Ovary (tissue), 7 donors: ENCODE measurements at regions not wholly inside any gene's neighbourhood (a gene's known extent, or its start where the extent isn't known, plus 50 kb on each side); places are given as distances from the start of the nearest gene placed in this dataset.
"Not testable (repeated sequence)": the region's sequence is repeated elsewhere in the genome, so short reads cannot be mapped to it uniquely, and the experiment has no call there.

ENCODE experiments used
- DNase-seq, 5 donors: peaks; one replicate each; pipeline ENCODE4 v3.0.0-alpha.2; 2019 to 2020
- H3K27ac ChIP-seq, 2 donors: fragments of 200-600 bp; one replicate each; pipeline versions ENCODE4 v1.5.1 to v1.8.0; 2019 to 2022
- H3K27me3 ChIP-seq: fragments of 200-600 bp; one replicate; pipeline ENCODE4 v1.8.0; 2022
- H3K36me3 ChIP-seq: fragments of 200-600 bp; sonication (generic); one replicate; pipeline ENCODE4 v1.5.1; 2019
- H3K4me1 ChIP-seq: one replicate; pipeline ENCODE4 v1.8.1; 2013; ENCODE audit warnings: mild to moderate bottlenecking, moderate library complexity; ENCODE audit not compliant: insufficient read depth
- H3K4me3 ChIP-seq: fragments of 200-600 bp; sonication (generic); one replicate; pipeline ENCODE4 v1.5.1; 2017
- H3K9me3 ChIP-seq, 2 donors: fragments of 200-600 bp in 1 of 2; sonication (generic) in 1 of 2; one replicate each; pipeline versions ENCODE4 v1.5.1 to v1.8.1; 2013 to 2019; ENCODE audit warnings: mild to moderate bottlenecking in 1 of 2, moderate library complexity in 1 of 2
- EP300 ChIP-seq: sonication (generic); formaldehyde crosslinking; IDR thresholded peaks from one replicate; pipeline ENCODE4 v1.6.1; 2017; ENCODE audit warnings: antibody characterized with exemption
- POLR2A ChIP-seq: fragments of 450-650 bp; IDR thresholded peaks from one replicate; pipeline ENCODE4 v1.6.1; 2017; ENCODE audit warnings: antibody characterized with exemption, mild to moderate bottlenecking, moderate library complexity
- WGBS, 3 donors: extraction: QIAGEN DNeasy Blood & Tissue Kit in 1 of 3; methylation state at CpG; one replicate each; pipeline versions ENCODE4 v1.1.5 to v1.1.7; 2013 to 2017; 5-methylcytosine and 5-hydroxymethylcytosine counted together
- intact Hi-C, 4 donors: fragments of 100-400 bp; cut with DNase I; formaldehyde crosslinking; loops; one replicate each; pipeline versions ENCODE4 v1.11.0 to v1.15.1; 2022 to 2023
- TF ChIP-seq, protein P1 (sequence below), 3 donors: fragments of 450-650 bp in 2 of 3; fragments of 200-600 bp in 1 of 3; IDR thresholded peaks; one replicate each; pipeline versions ENCODE4 v1.5.1 to v1.8.0; 2016 to 2022; ENCODE audit warnings: antibody characterized with exemption in 3 of 3, mild to moderate bottlenecking in 1 of 3
- donor health status: DM: no; HTN: no; CAD: no; lungs with moderate emphysema.
- donor health status: DM: no; HTN: no; CAD: no.
- donor health status: Bipolar disorder and iron deficiency.
- donor health status: DM: no; HTN: no; CAD: no.
- donor health status: DM: yes; HTN: yes; CAD: no.

GRCh38 chr3:102036472-102036871, 187.2 kb downstream of the NFKBIZ start:
- Histone ChIP-seq H3K4me3 (no peak overlapping the region), H3K9me3 (no peaks in the 10 kb centered on the region), H3K36me3 (no peaks in the 10 kb centered on the region), H3K27me3 (no peaks in the 10 kb centered on the region), H3K4me1 (no peaks in the 10 kb centered on the region), H3K27ac (no peak overlapping the region)
- DNase-seq = no peak
- TF ChIP-seq EP300 = no peak
- no peak for TF ChIP-seq POLR2A
- TF ChIP-seq, protein P1, sequence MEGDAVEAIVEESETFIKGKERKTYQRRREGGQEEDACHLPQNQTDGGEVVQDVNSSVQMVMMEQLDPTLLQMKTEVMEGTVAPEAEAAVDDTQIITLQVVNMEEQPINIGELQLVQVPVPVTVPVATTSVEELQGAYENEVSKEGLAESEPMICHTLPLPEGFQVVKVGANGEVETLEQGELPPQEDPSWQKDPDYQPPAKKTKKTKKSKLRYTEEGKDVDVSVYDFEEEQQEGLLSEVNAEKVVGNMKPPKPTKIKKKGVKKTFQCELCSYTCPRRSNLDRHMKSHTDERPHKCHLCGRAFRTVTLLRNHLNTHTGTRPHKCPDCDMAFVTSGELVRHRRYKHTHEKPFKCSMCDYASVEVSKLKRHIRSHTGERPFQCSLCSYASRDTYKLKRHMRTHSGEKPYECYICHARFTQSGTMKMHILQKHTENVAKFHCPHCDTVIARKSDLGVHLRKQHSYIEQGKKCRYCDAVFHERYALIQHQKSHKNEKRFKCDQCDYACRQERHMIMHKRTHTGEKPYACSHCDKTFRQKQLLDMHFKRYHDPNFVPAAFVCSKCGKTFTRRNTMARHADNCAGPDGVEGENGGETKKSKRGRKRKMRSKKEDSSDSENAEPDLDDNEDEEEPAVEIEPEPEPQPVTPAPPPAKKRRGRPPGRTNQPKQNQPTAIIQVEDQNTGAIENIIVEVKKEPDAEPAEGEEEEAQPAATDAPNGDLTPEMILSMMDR (IDR thresholded peaks at IDR 0.05) = no peak
- WGBS, 3 donors = 52 to 65% (median 60%) methylated on average over 1 of the region's 1 CpG
- intact Hi-C loops = no loop called here

GRCh38 chr3:102037209-102037608, 187.9 kb downstream of the NFKBIZ start:
- H3K4me3 ChIP-seq = no peak overlapping the region
- H3K36me3 ChIP-seq = no peaks in the 10 kb centered on the region
- H3K4me1 ChIP-seq = no peaks in the 10 kb centered on the region
- H3K27me3 ChIP-seq = no peaks in the 10 kb centered on the region
- intact Hi-C loops = no loop called here
- H3K27ac ChIP-seq = no peak overlapping the region
- WGBS, 3 donors = 15 to 23% (median 15%) methylated on average over 2 of the region's 2 CpGs
- H3K9me3 ChIP-seq = no peaks in the 10 kb centered on the region
- TF ChIP-seq EP300 = no peak
- TF ChIP-seq POLR2A = no peak
- TF ChIP-seq, protein P1 (IDR thresholded peaks at IDR 0.05) = no peak
- no peak for DNase-seq

- Histone ChIP-seq H3K9me3 (no peaks in the 10 kb centered on the region), H3K27ac (no peak overlapping the region), H3K4me1 (no peaks in the 10 kb centered on the region), H3K27me3 (no peaks in the 10 kb centered on the region), H3K36me3 (no peaks in the 10 kb centered on the region), H3K4me3 (no peak overlapping the region)
- intact Hi-C loops = no loop called here
- no peak for DNase-seq
- 56 to 80% (median 59%) methylated on average over 2 of the region's 2 CpGs for WGBS, 3 donors
- TF ChIP-seq EP300 (no peak), POLR2A (no peak)
- TF ChIP-seq, protein P1 (IDR thresholded peaks at IDR 0.05) = no peak
Observed at GRCh38 chr3:102037791-102038190, 188.5 kb downstream of the NFKBIZ start.

DNA sequence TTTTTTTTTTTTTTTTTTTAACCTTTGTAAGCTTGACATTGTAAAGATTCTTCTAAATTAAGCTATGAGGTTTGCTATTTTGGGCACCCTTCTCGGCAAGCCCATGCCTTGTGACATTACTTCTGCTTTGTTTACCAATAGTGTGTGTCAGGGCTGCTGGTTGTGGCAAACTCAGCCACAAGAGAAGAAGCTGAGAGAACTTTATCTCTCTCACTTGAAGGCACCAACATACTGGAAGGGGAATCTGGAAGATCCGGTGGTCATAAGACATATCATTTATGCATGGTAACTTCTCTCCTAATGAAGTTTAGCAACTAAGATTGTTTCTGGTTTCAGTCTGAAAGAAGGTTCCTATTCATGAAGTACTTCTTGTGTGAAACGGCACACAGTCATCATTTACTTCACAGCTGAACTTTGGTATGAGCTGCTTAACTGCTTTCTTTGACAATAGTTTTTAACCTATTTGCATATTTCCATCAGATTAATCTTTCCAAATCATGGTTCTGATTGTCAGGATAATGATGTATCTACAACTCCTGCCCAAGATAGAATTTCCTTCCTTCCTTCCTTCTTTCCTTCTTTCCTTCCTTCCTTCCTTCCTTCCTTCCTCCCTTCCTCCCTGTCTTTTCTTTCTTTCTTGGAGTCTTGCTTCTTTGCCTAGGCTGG, 189.3 kb downstream of the NFKBIZ start:
- no peaks in the 10 kb centered on the region for H3K4me1 ChIP-seq
- no peaks in the 10 kb centered on the region for H3K27me3 ChIP-seq
- 83 to 91% (median 86%) methylated on average over 3 of the region's 3 CpGs for WGBS, 3 donors
- intact Hi-C loops = no loop called here
- H3K27ac ChIP-seq = no peak overlapping the region
- H3K36me3 ChIP-seq = no peaks in the 10 kb centered on the region
- no peak for TF ChIP-seq EP300
- no peak for TF ChIP-seq POLR2A
- TF ChIP-seq, protein P1 (IDR thresholded peaks at IDR 0.05) = no peak
- H3K9me3 ChIP-seq = no peaks in the 10 kb centered on the region
- DNase-seq = no peak
- H3K4me3 ChIP-seq = no peak overlapping the region

- H3K36me3 ChIP-seq, H3K4me3 ChIP-seq, H3K4me1 ChIP-seq, intact Hi-C loops, H3K27ac ChIP-seq, H3K27me3 ChIP-seq, H3K9me3 ChIP-seq, DNase-seq: not testable (repeated sequence)
- WGBS, 3 donors = 93 to 95% (median 93%) methylated on average over 8 of the region's 8 CpGs
Observed at GRCh38 chr3:102040144-102040543, 190.8 kb downstream of the NFKBIZ start.
